HUES6 (cell line): ENCODE measurements at regions not wholly inside any gene's neighbourhood (a gene's known extent, or its start where the extent isn't known, plus 50 kb on each side); places are given as distances from the start of the nearest gene placed in this dataset.

Source experiments
- H3K27ac ChIP-seq: 2 replicates; pipeline ENCODE4 v1.7.0; 2013; ENCODE audit warnings: low read depth, mild to moderate bottlenecking, low read length, inconsistent platforms
- H3K27me3 ChIP-seq: 2 replicates; pipeline ENCODE4 v1.6.1; 2013; ENCODE audit warnings: low read length; ENCODE audit not compliant: control insufficient read depth, insufficient read depth
- H3K36me3 ChIP-seq: 2 replicates; pipeline ENCODE4 v1.6.1; 2013; ENCODE audit warnings: low read length; ENCODE audit not compliant: control insufficient read depth, insufficient read depth
- H3K4me1 ChIP-seq: 2 replicates; pipeline ENCODE4 v1.6.1; 2013; ENCODE audit warnings: low read length; ENCODE audit not compliant: control insufficient read depth, insufficient read depth
- H3K4me3 ChIP-seq: 2 replicates; pipeline ENCODE4 v1.5.1; 2013; ENCODE audit warnings: low read depth, low read length
- H3K9ac ChIP-seq: one replicate; pipeline ENCODE4 v1.6.1; 2013; ENCODE audit warnings: mild to moderate bottlenecking, low read length
- H3K9me3 ChIP-seq: 2 replicates; pipeline ENCODE4 v1.6.1; 2013; ENCODE audit warnings: low read depth, low read length; ENCODE audit not compliant: control insufficient read depth, insufficient read depth

- Histone ChIP-seq H3K27ac (no peak overlapping the region), H3K27me3 (no peaks in the 10 kb centered on the region), H3K9me3 (no peaks in the 10 kb centered on the region), H3K4me1 (no peaks in the 10 kb centered on the region), H3K36me3 (no peaks in the 10 kb centered on the region), H3K9ac (no peak overlapping the region), H3K4me3 (no peak overlapping the region)
These were observed 70.0 kb upstream of the SLC45A1 start for GRCh38 chr1:8247811-8248436.

- Histone ChIP-seq H3K9me3 (no peaks in the 10 kb centered on the region), H3K4me3 (no peak overlapping the region), H3K9ac (no peak overlapping the region), H3K27me3 (no peaks in the 10 kb centered on the region), H3K4me1 (peaks cover 8% of the 10 kb centered on the region), H3K27ac (no peak overlapping the region), H3K36me3 (no peaks in the 10 kb centered on the region)
These were observed 73.6 kb upstream of the SLC45A1 start for GRCh38 chr1:8244304-8244703.

- Histone ChIP-seq H3K4me1 (peaks cover 22% of the 10 kb centered on the region), H3K9me3 (no peaks in the 10 kb centered on the region), H3K36me3 (no peaks in the 10 kb centered on the region), H3K9ac (no peak overlapping the region), H3K4me3 (no peak overlapping the region), H3K27me3 (no peaks in the 10 kb centered on the region), H3K27ac (no peak overlapping the region)
These were observed 75.4 kb upstream of the SLC45A1 start for GRCh38 chr1:8242498-8242897.

- Histone ChIP-seq H3K4me3 (no peak overlapping the region), H3K9me3 (no peaks in the 10 kb centered on the region), H3K4me1 (peaks cover 22% of the 10 kb centered on the region), H3K36me3 (no peaks in the 10 kb centered on the region), H3K27ac (no peak overlapping the region), H3K9ac (no peak overlapping the region), H3K27me3 (no peaks in the 10 kb centered on the region)
These were observed 76.4 kb upstream of the SLC45A1 start for GRCh38 chr1:8241417-8242014.

GRCh38 chr1:8239306-8240023 lies 78.4 kb upstream of the SLC45A1 start:
- Histone ChIP-seq H3K9ac (peak overlapping the region; percentile 49), H3K27ac (peak overlapping the region; percentile 73; the same call in 1 of the 2 replicates)

GRCh38 chr1:8239039-8239305 lies 78.9 kb upstream of the SLC45A1 start:
- Histone ChIP-seq H3K9me3 (no peaks in the 10 kb centered on the region), H3K4me3 (no peak overlapping the region), H3K27ac (peak overlapping the region; percentile 73; the same call in 1 of the 2 replicates), H3K27me3 (no peaks in the 10 kb centered on the region), H3K36me3 (no peaks in the 10 kb centered on the region), H3K9ac (peak overlapping the region; percentile 49), H3K4me1 (peaks cover 22% of the 10 kb centered on the region)

More at GRCh38 chr1:8239306-8240023, 78.4 kb upstream of the SLC45A1 start:
- H3K9me3 ChIP-seq = no peaks in the 10 kb centered on the region
- no peaks in the 10 kb centered on the region for H3K27me3 ChIP-seq
- H3K4me3 ChIP-seq = no peak overlapping the region
- H3K4me1 ChIP-seq = peaks cover 22% of the 10 kb centered on the region
- H3K36me3 ChIP-seq = no peaks in the 10 kb centered on the region

- no peaks in the 10 kb centered on the region for H3K36me3 ChIP-seq
- H3K9ac ChIP-seq = no peak overlapping the region
- peaks cover 22% of the 10 kb centered on the region for H3K4me1 ChIP-seq
- no peak overlapping the region for H3K27ac ChIP-seq
- no peaks in the 10 kb centered on the region for H3K9me3 ChIP-seq
- H3K27me3 ChIP-seq = no peaks in the 10 kb centered on the region
- no peak overlapping the region for H3K4me3 ChIP-seq
These were observed 79.5 kb upstream of the SLC45A1 start for GRCh38 chr1:8238141-8239038.

- Histone ChIP-seq H3K9ac (no peak overlapping the region), H3K27me3 (no peaks in the 10 kb centered on the region), H3K27ac (no peak overlapping the region), H3K9me3 (peaks cover 11% of the 10 kb centered on the region), H3K4me1 (peaks cover 5% of the 10 kb centered on the region; the same call in 1 of the 2 replicates), H3K36me3 (no peaks in the 10 kb centered on the region), H3K4me3 (no peak overlapping the region)
These were observed 85.7 kb upstream of the SLC45A1 start for GRCh38 chr1:8232036-8232757.

- H3K27ac ChIP-seq = no peak overlapping the region
- H3K27me3 ChIP-seq = no peaks in the 10 kb centered on the region
- H3K36me3 ChIP-seq = no peaks in the 10 kb centered on the region
- H3K4me1 ChIP-seq = peaks cover 5% of the 10 kb centered on the region; the same call in 1 of the 2 replicates
- H3K9me3 ChIP-seq = peaks cover 13% of the 10 kb centered on the region
- H3K4me3 ChIP-seq = no peak overlapping the region
- H3K9ac ChIP-seq = no peak overlapping the region
These were observed 87.7 kb upstream of the SLC45A1 start for GRCh38 chr1:8230292-8230621.

GRCh38 chr1:8228253-8228652 lies 89.7 kb upstream of the SLC45A1 start:
- H3K9me3 ChIP-seq = peaks cover 13% of the 10 kb centered on the region
- no peak overlapping the region for H3K4me3 ChIP-seq
- no peaks in the 10 kb centered on the region for H3K36me3 ChIP-seq
- no peak overlapping the region for H3K9ac ChIP-seq
- H3K27me3 ChIP-seq = no peaks in the 10 kb centered on the region
- peaks cover 17% of the 10 kb centered on the region for H3K4me1 ChIP-seq
- H3K27ac ChIP-seq = no peak overlapping the region
